Upper lobe of left lung (tissue), 6 donors: ENCODE measurements at regions not wholly inside any gene's neighbourhood (a gene's known extent, or its start where the extent isn't known, plus 50 kb on each side); places are given as distances from the start of the nearest gene placed in this dataset.

Source experiments
- ATAC-seq, 2 donors: fragments of 200-7000 bp; cut with Tn5 transposase; one replicate each; pipeline ENCODE4 v1.9.1; 2022; ENCODE audit warnings: mild to moderate bottlenecking in 2 of 2, moderate library complexity in 2 of 2; ENCODE audit not compliant: low FRiP score in 2 of 2
- DNase-seq, 2 donors: peaks; one replicate each; pipeline ENCODE4 v3.0.0-alpha.2; 2019 to 2020
- H3K27ac ChIP-seq, 4 donors: fragments of 200-600 bp; sonication (generic); one replicate each; pipeline ENCODE4 v1.5.1; 2016 to 2019
- H3K27me3 ChIP-seq, 4 donors: fragments of 200-600 bp; sonication (generic); one replicate each; pipeline ENCODE4 v1.5.1; 2017 to 2019
- H3K36me3 ChIP-seq, 4 donors: fragments of 200-600 bp; sonication (generic); one replicate each; pipeline ENCODE4 v1.5.1; 2016 to 2019
- H3K4me1 ChIP-seq, 4 donors: fragments of 200-600 bp; sonication (generic); one replicate each; pipeline ENCODE4 v1.5.1; 2018 to 2019
- H3K4me3 ChIP-seq, 4 donors: fragments of 200-600 bp; sonication (generic); one replicate each; pipeline ENCODE4 v1.5.1; 2017 to 2019; ENCODE audit warnings: mild to moderate bottlenecking in 2 of 4, moderate library complexity in 1 of 4
- H3K9me3 ChIP-seq, 4 donors: fragments of 200-600 bp; sonication (generic); one replicate each; pipeline ENCODE4 v1.5.1; 2018 to 2019
- EP300 ChIP-seq, 4 donors: sonication (generic); formaldehyde crosslinking; IDR thresholded peaks; one replicate each; pipeline ENCODE4 v1.5.1; 2017; ENCODE audit warnings: antibody characterized with exemption in 4 of 4, control low read depth in 2 of 4
- POLR2A ChIP-seq, 4 donors: fragments of 450-650 bp; IDR thresholded peaks; one replicate each; pipeline ENCODE4 v1.5.1; 2016 to 2017; ENCODE audit warnings: antibody characterized with exemption in 4 of 4, mild to moderate bottlenecking in 2 of 4
- POLR2AphosphoS5 ChIP-seq, 2 donors: sonication (generic); formaldehyde crosslinking; IDR thresholded peaks; one replicate each; pipeline ENCODE4 v1.5.1; 2017; ENCODE audit warnings: antibody characterized with exemption in 2 of 2
- WGBS, 2 donors: methylation state at CpG; one replicate each; pipeline ENCODE4 v1.1.5; 2017 to 2018; 5-methylcytosine and 5-hydroxymethylcytosine counted together
- TF ChIP-seq, protein P1 (sequence below), 6 experiments: fragments of 450-650 bp in 4 of 6; fragments of 200-600 bp in 2 of 6; sonication (generic) in 2 of 6; IDR thresholded peaks; one replicate each; pipeline ENCODE4 v1.5.1; 2016 to 2019; ENCODE audit warnings: antibody characterized with exemption in 6 of 6
- donor health status: DM: no; HTN: no; CAD: no; lungs with moderate emphysema.
- donor health status: DM: no; HTN: yes; CAD: no; lungs with severe emphysema.

DNA sequence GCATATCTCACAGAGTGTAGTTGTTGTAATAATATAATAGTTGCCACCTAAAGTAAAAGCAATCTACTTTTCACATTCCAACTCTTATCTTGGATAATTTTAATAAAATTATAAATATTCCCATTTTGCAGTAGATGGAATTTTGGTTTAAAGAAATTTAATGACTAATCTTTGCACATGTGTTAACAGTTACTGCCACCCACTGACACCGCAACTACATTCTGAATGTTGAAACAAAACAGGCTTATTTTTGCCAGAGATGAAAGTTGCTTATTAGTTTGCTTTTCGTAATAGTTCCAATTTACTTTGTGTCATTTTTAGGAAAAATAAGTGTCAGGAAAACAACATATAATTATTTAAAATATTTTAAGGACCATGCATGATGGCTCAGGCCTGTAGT lies 557.5 kb upstream of the PCDH15 start:
- DNase-seq: no peak
- TF ChIP-seq POLR2A (IDR thresholded peaks at IDR 0.05) (no peak), POLR2AphosphoS5 (IDR thresholded peaks at IDR 0.05) (no peak), EP300 (IDR thresholded peaks at IDR 0.05) (no peak)
- TF ChIP-seq, protein P1, sequence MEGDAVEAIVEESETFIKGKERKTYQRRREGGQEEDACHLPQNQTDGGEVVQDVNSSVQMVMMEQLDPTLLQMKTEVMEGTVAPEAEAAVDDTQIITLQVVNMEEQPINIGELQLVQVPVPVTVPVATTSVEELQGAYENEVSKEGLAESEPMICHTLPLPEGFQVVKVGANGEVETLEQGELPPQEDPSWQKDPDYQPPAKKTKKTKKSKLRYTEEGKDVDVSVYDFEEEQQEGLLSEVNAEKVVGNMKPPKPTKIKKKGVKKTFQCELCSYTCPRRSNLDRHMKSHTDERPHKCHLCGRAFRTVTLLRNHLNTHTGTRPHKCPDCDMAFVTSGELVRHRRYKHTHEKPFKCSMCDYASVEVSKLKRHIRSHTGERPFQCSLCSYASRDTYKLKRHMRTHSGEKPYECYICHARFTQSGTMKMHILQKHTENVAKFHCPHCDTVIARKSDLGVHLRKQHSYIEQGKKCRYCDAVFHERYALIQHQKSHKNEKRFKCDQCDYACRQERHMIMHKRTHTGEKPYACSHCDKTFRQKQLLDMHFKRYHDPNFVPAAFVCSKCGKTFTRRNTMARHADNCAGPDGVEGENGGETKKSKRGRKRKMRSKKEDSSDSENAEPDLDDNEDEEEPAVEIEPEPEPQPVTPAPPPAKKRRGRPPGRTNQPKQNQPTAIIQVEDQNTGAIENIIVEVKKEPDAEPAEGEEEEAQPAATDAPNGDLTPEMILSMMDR (IDR thresholded peaks at IDR 0.05): no peak
- ATAC-seq: no peak
- 68 to 82% methylated on average over 2 of the region's 2 CpGs for WGBS, 2 donors
- H3K4me3 ChIP-seq: no peak overlapping the region
- H3K36me3 ChIP-seq: no peaks in the 10 kb centered on the region
- no peak overlapping the region for H3K27ac ChIP-seq
- no peaks in the 10 kb centered on the region for H3K27me3 ChIP-seq
- H3K9me3 ChIP-seq: no peaks in the 10 kb centered on the region
- H3K4me1 ChIP-seq: no peaks in the 10 kb centered on the region

DNA sequence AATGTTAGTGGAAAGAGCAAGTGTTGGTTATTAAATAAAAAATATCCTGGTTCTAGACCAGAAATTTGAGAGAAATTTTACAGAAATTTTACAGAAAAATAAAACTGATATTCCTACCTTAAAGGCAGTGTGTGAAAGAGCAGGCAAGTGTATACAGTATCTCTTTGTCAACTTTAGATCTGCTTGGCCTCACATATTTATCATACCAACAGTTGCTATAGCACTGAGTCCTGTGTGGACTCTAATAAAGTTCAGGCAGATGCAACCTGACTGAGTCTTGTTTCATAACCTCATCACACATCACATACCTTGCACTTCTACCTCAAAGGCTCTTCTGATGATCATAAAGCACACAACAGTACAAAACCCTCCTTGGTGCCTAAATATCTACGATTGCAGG lies 552.4 kb upstream of the PCDH15 start:
- Histone ChIP-seq H3K27ac (no peak overlapping the region), H3K27me3 (no peaks in the 10 kb centered on the region), H3K9me3 (no peaks in the 10 kb centered on the region), H3K36me3 (no peaks in the 10 kb centered on the region), H3K4me1 (no peaks in the 10 kb centered on the region), H3K4me3 (no peak overlapping the region)
- DNase-seq: no peak
- WGBS, 2 donors: 81% methylated on average over 1 of the region's 1 CpG
- no peak for TF ChIP-seq POLR2AphosphoS5 (IDR thresholded peaks at IDR 0.05)
- no peak for TF ChIP-seq POLR2A (IDR thresholded peaks at IDR 0.05)
- TF ChIP-seq, protein P1 (IDR thresholded peaks at IDR 0.05): no peak
- TF ChIP-seq EP300 (IDR thresholded peaks at IDR 0.05): no peak
- no peak for ATAC-seq

DNA sequence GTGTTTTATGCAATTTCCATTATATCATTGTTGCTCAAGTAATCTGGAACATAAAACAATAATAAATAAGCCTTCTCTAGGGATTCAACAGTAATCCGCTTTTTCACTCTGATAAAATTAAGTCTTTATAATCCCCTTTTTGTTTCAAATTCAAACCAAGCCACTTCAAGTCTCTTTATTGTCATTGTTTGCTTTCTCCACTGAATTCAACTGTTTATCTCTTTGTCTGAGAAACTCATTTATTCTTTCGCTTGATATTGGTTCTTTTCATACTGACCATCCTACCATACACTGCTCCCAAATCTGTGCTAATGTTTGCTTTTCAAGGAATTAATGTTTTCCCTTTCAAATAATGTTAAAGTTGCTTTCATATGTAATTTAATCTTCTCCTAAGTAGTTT lies 550.4 kb upstream of the PCDH15 start:
- no peak for DNase-seq
- Histone ChIP-seq H3K36me3 (no peaks in the 10 kb centered on the region), H3K27ac (no peak overlapping the region), H3K9me3 (no peaks in the 10 kb centered on the region), H3K27me3 (no peaks in the 10 kb centered on the region), H3K4me3 (no peak overlapping the region), H3K4me1 (no peaks in the 10 kb centered on the region)
- ATAC-seq: no peak
- TF ChIP-seq EP300 (IDR thresholded peaks at IDR 0.05) (no peak), POLR2AphosphoS5 (IDR thresholded peaks at IDR 0.05) (no peak), POLR2A (IDR thresholded peaks at IDR 0.05) (no peak)
- TF ChIP-seq, protein P1 (IDR thresholded peaks at IDR 0.05): no peak
- 56 to 86% methylated on average over 2 of the region's 2 CpGs for WGBS, 2 donors

DNA sequence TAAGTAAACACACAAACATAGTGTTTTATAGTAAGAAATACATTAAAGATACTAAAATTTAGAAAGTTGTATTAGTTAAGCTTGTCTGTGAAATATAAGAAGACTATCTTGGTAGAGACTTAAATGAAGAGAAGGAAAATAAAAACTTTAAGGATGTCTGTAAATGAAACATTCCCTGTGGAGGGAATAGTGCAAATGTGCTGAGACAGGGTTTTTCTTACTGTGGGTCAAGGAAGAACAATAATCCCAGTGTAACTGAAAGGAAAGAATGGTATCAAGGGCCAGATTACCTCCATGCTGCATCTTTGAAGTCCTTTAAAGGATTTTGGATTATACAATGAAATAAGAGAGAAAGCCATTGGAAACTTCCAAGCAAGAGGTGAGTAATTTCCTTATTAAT lies 547.5 kb upstream of the PCDH15 start:
- Histone ChIP-seq H3K4me3 (no peak overlapping the region), H3K27me3 (no peaks in the 10 kb centered on the region), H3K36me3 (no peaks in the 10 kb centered on the region), H3K27ac (no peak overlapping the region), H3K4me1 (no peaks in the 10 kb centered on the region), H3K9me3 (no peaks in the 10 kb centered on the region)
- ATAC-seq: no peak
- no peak for DNase-seq
- TF ChIP-seq EP300 (IDR thresholded peaks at IDR 0.05) (no peak), POLR2A (IDR thresholded peaks at IDR 0.05) (no peak), POLR2AphosphoS5 (IDR thresholded peaks at IDR 0.05) (no peak)
- TF ChIP-seq, protein P1 (IDR thresholded peaks at IDR 0.05): no peak

DNA sequence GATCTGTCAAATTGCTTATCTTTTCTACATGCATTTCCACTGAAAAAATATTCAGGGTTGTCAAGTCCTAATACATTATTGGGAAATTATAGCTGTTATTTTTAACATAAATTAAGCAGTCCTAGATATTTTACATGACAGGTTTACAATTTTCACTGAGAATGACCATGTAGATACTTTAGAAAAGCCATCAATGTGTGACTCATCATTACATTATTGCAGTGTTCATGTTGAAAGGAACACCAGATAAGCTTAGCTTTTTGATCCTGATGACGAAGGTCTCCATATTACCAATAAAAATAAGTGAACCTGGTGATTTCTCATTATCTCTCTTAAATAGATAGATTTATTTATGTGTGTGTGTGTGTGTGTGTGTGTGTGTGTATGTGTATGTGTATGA lies 529.5 kb upstream of the PCDH15 start:
- H3K4me1 ChIP-seq: no peaks in the 10 kb centered on the region
- no peaks in the 10 kb centered on the region for H3K36me3 ChIP-seq
- DNase-seq: no peak
- ATAC-seq: no peak
- H3K27ac ChIP-seq: no peak overlapping the region
- TF ChIP-seq, protein P1 (IDR thresholded peaks at IDR 0.05): no peak
- no peak for TF ChIP-seq POLR2AphosphoS5 (IDR thresholded peaks at IDR 0.05)
- TF ChIP-seq POLR2A (IDR thresholded peaks at IDR 0.05): no peak
- TF ChIP-seq EP300 (IDR thresholded peaks at IDR 0.05): no peak
- 81 to 87% methylated on average over 1 of the region's 1 CpG for WGBS, 2 donors
- H3K27me3 ChIP-seq: no peaks in the 10 kb centered on the region
- no peaks in the 10 kb centered on the region for H3K9me3 ChIP-seq
- no peak overlapping the region for H3K4me3 ChIP-seq
